GM23338 (cell line): ENCODE measurements at regions not wholly inside any gene's neighbourhood (a gene's known extent, or its start where the extent isn't known, plus 50 kb on each side); places are given as distances from the start of the nearest gene placed in this dataset.

Experiments used
- ATAC-seq: fragments of 200-7000 bp; cut with Tn5 transposase; 3 replicates; pipeline ENCODE4 v1.9.1; 2020
- DNase-seq: peaks from one replicate; pipeline ENCODE4 v3.0.0-alpha.2; 2015; ENCODE audit warnings: low spot score
- H2AFZ ChIP-seq: fragments of 200-600 bp; sonication (generic); 2 replicates; pipeline ENCODE4 v1.8.0; 2016; ENCODE audit warnings: antibody characterized with exemption, mild to moderate bottlenecking, moderate library complexity
- H3F3A ChIP-seq: fragments of 200-600 bp; sonication (generic); replicated peaks from 2 replicates; pipeline ENCODE4 v1.8.0; 2017; ENCODE audit warnings: antibody characterized with exemption, mixed run types, low read depth
- H3K27ac ChIP-seq: fragments of 200-600 bp; sonication (generic); 2 replicates; pipeline ENCODE4 v1.6.1; 2016; ENCODE audit warnings: low read depth
- H3K27me3 ChIP-seq: fragments of 200-600 bp; sonication (generic); 2 replicates; pipeline ENCODE4 v1.8.0; 2016; ENCODE audit warnings: mild to moderate bottlenecking, mixed run types, moderate library complexity; ENCODE audit not compliant: insufficient read depth
- H3K36me3 ChIP-seq: fragments of 200-600 bp; sonication (generic); 2 replicates; pipeline ENCODE4 v1.8.0; 2016; ENCODE audit warnings: mild to moderate bottlenecking; ENCODE audit not compliant: insufficient read depth
- H3K4me1 ChIP-seq: fragments of 200-600 bp; sonication (generic); 2 replicates; pipeline ENCODE4 v1.8.0; 2016; ENCODE audit warnings: mild to moderate bottlenecking, moderate library complexity; ENCODE audit not compliant: insufficient read depth
- H3K4me2 ChIP-seq: fragments of 200-600 bp; sonication (generic); 2 replicates; pipeline ENCODE4 v1.7.1; 2017; ENCODE audit warnings: mixed run types
- H3K4me3 ChIP-seq: fragments of 200-600 bp; sonication (generic); 2 replicates; pipeline ENCODE4 v1.6.1; 2016; ENCODE audit warnings: mixed run types
- H3K79me2 ChIP-seq: fragments of 200-600 bp; sonication (generic); replicated peaks from 2 replicates; pipeline ENCODE4 v1.8.0; 2017; ENCODE audit warnings: mild to moderate bottlenecking; ENCODE audit not compliant: insufficient read depth
- H3K9me2 ChIP-seq: fragments of 200-600 bp; sonication (generic); 2 replicates; pipeline ENCODE4 v1.8.0; 2017; ENCODE audit not compliant: insufficient read depth
- H4K20me1 ChIP-seq: fragments of 200-600 bp; sonication (generic); replicated peaks from 2 replicates; pipeline ENCODE4 v1.8.0; 2017; ENCODE audit warnings: mild to moderate bottlenecking; ENCODE audit not compliant: insufficient read depth
- H3K27ac Mint-ChIP-seq: 2 replicates; pipeline ENCODE4 v1.8.0; 2020; ENCODE audit warnings: inconsistent platforms, mild to moderate bottlenecking, moderate library complexity, mixed read lengths
- H3K27me3 Mint-ChIP-seq: 3 replicates; pipeline ENCODE4 v1.8.0; 2022; ENCODE audit warnings: low read depth, mild to moderate bottlenecking, moderate library complexity, mixed read lengths, inconsistent platforms; ENCODE audit not compliant: insufficient read depth, poor library complexity
- H3K36me3 Mint-ChIP-seq: 3 replicates; pipeline ENCODE4 v1.8.0; 2021; ENCODE audit warnings: low read depth, mild to moderate bottlenecking, inconsistent platforms, moderate library complexity, mixed read lengths
- H3K4me1 Mint-ChIP-seq: 3 replicates; pipeline ENCODE4 v1.8.0; 2020; ENCODE audit warnings: mild to moderate bottlenecking, inconsistent platforms, mixed read lengths
- H3K4me3 Mint-ChIP-seq: 3 replicates; pipeline ENCODE4 v1.8.0; 2021; ENCODE audit warnings: moderate library complexity, mild to moderate bottlenecking, inconsistent platforms, mixed read lengths
- H3K9me3 Mint-ChIP-seq: 3 replicates; pipeline ENCODE4 v1.8.0; 2020; ENCODE audit warnings: moderate library complexity, mild to moderate bottlenecking, inconsistent platforms, mixed read lengths
- CREB1 ChIP-seq: fragments of 250-450 bp; sonication (Bioruptor Pico); IDR thresholded peaks from 2 replicates; pipeline ENCODE4 v1.5.0; 2020; ENCODE audit warnings: low read depth, mild to moderate bottlenecking, moderate library complexity
- EZH2phosphoT487 ChIP-seq: fragments of 200-600 bp; sonication (generic); IDR thresholded peaks from one replicate; pipeline ENCODE4 v1.8.1; 2018; ENCODE audit warnings: antibody characterized with exemption; ENCODE audit not compliant: unreplicated experiment
- JUNB ChIP-seq: IDR thresholded peaks from one replicate; pipeline ENCODE4 v1.6.1; 2016; ENCODE audit warnings: antibody characterized with exemption; ENCODE audit not compliant: unreplicated experiment
- NANOG ChIP-seq: IDR thresholded peaks from 2 replicates; pipeline ENCODE4 v1.6.1; 2016; ENCODE audit warnings: antibody characterized with exemption, borderline replicate concordance
- POLR2AphosphoS5 ChIP-seq: IDR thresholded peaks from 2 replicates; pipeline ENCODE4 v1.6.1; 2016; ENCODE audit warnings: antibody characterized with exemption, low read depth
- STAT1 ChIP-seq: IDR thresholded peaks from one replicate; pipeline ENCODE4 v1.6.1; 2016; ENCODE audit warnings: antibody characterized with exemption; ENCODE audit not compliant: unreplicated experiment
- ZNF114 ChIP-seq: fragments of 250-450 bp; sonication (Bioruptor Pico); IDR thresholded peaks from 2 replicates; pipeline ENCODE4 v1.5.0; 2020; ENCODE audit warnings: mild to moderate bottlenecking, moderate library complexity
- ZNF331 ChIP-seq: fragments of 250-450 bp; sonication (Bioruptor Pico); IDR thresholded peaks from 2 replicates; pipeline ENCODE4 v1.5.0; 2020; ENCODE audit warnings: low read depth, mild to moderate bottlenecking, moderate library complexity
- TF ChIP-seq, protein P1 (sequence below): IDR thresholded peaks from one replicate; pipeline ENCODE4 v1.6.1; 2018; ENCODE audit warnings: antibody characterized with exemption; ENCODE audit not compliant: unreplicated experiment
- TF ChIP-seq, protein P2 (sequence below): fragments of 250-450 bp; sonication (Bioruptor Pico); IDR thresholded peaks from 2 replicates; pipeline ENCODE4 v1.5.0; 2020; ENCODE audit warnings: mild to moderate bottlenecking, moderate library complexity
- TF ChIP-seq, protein P3 (sequence below), 2 experiments: fragments of 200-600 bp in 1 of 2; sonication (generic) in 1 of 2; conservative IDR thresholded peaks; 2 replicates each; pipeline versions ENCODE4 v1.5.1 to v1.6.1; 2016 to 2017; ENCODE audit warnings: antibody characterized with exemption in 2 of 2, low read depth in 2 of 2, mild to moderate bottlenecking in 2 of 2, moderate library complexity in 1 of 2

DNA sequence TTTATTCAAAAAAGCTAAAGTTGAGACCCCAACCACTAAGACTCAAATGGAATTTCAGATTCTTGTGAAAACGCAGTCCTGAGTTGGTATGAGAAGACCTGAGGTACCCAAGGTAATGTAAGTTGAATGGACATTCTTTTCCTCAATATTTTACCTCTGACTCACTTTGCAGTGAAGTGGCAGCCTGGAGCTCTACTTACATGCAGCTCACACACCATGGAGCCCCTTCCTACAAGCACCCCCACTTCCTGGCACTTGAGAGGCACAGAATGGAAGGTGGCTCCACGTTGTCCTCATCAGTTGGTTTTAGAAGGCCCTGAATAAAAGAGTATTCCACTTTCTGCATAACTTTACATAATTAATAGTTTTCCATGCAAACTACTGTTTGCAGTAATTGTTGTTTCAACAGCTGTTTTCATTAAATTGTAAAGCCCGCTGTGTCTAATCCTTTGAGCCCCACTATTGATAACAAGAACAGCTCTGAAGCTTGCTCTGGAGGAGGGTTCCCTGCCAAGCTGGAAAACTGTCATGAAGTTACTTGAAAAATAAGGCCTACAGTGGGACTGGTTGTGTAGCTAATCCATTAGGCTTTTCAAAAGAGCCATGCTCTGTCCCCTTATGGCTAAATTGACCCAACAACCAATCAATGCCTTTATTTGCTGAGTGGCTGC is 102.2 kb upstream of the SPATA31D4 start:
- TF ChIP-seq EZH2phosphoT487, result no peak
- ATAC-seq (no peak), DNase-seq (no peak)
- no peak overlapping the region for H3K27ac Mint-ChIP-seq
- peaks cover 30% of the 10 kb centered on the region for H3K4me1 ChIP-seq
- no peaks in the 10 kb centered on the region for H3K9me3 Mint-ChIP-seq
- no peak overlapping the region for H3K27ac ChIP-seq
- H3K4me3 ChIP-seq, result no peak overlapping the region
- H2AFZ ChIP-seq, result no peak overlapping the region
- no peaks in the 10 kb centered on the region for H3K36me3 ChIP-seq
- H3K27me3 ChIP-seq, result no peaks in the 10 kb centered on the region
- peaks cover 35% of the 10 kb centered on the region for H3K4me1 Mint-ChIP-seq
- no peak overlapping the region for H3K4me3 Mint-ChIP-seq
- no peaks in the 10 kb centered on the region for H3K27me3 Mint-ChIP-seq
- no peaks in the 10 kb centered on the region for H3K79me2 ChIP-seq
- no peaks in the 10 kb centered on the region for H4K20me1 ChIP-seq
- no peak overlapping the region for H3K4me2 ChIP-seq
- H3K9me2 ChIP-seq, result no peaks in the 10 kb centered on the region
- no peaks in the 10 kb centered on the region for H3F3A ChIP-seq
- H3K36me3 Mint-ChIP-seq, result no peaks in the 10 kb centered on the region

DNA sequence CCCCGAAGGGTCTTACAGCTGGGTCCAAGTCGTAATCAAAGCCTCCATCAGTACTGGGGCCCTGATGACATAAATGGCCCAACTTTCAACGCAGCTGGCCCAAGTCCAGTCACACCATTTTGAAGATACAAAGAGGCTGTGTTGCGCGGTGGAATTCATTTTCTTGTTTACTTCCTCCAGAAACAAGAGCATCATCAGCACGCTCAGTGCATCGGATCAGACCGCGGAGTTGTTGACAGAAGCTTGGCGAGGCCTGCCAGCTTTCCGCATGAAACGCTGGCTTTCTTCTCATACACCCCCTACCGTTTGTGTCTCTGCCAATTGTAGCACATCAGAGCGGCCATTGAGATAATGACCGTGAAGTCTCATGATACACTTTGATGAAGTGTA is 101.7 kb upstream of the SPATA31D4 start:
- Histone ChIP-seq H2AFZ (peak overlapping the region; percentile 81; the same call in 1 of the 2 replicates), H3K27me3 (no peaks in the 10 kb centered on the region)
- no peak for TF ChIP-seq NANOG
- no peak for TF ChIP-seq POLR2AphosphoS5
- no peak for TF ChIP-seq ZNF331 (CRISPR knock-in tag)
- TF ChIP-seq JUNB, result no peak
- no peak for TF ChIP-seq STAT1
- TF ChIP-seq, protein P1, sequence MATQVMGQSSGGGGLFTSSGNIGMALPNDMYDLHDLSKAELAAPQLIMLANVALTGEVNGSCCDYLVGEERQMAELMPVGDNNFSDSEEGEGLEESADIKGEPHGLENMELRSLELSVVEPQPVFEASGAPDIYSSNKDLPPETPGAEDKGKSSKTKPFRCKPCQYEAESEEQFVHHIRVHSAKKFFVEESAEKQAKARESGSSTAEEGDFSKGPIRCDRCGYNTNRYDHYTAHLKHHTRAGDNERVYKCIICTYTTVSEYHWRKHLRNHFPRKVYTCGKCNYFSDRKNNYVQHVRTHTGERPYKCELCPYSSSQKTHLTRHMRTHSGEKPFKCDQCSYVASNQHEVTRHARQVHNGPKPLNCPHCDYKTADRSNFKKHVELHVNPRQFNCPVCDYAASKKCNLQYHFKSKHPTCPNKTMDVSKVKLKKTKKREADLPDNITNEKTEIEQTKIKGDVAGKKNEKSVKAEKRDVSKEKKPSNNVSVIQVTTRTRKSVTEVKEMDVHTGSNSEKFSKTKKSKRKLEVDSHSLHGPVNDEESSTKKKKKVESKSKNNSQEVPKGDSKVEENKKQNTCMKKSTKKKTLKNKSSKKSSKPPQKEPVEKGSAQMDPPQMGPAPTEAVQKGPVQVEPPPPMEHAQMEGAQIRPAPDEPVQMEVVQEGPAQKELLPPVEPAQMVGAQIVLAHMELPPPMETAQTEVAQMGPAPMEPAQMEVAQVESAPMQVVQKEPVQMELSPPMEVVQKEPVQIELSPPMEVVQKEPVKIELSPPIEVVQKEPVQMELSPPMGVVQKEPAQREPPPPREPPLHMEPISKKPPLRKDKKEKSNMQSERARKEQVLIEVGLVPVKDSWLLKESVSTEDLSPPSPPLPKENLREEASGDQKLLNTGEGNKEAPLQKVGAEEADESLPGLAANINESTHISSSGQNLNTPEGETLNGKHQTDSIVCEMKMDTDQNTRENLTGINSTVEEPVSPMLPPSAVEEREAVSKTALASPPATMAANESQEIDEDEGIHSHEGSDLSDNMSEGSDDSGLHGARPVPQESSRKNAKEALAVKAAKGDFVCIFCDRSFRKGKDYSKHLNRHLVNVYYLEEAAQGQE, result no peak
- TF ChIP-seq CREB1 (CRISPR knock-in tag), result no peak
- TF ChIP-seq, protein P2, sequence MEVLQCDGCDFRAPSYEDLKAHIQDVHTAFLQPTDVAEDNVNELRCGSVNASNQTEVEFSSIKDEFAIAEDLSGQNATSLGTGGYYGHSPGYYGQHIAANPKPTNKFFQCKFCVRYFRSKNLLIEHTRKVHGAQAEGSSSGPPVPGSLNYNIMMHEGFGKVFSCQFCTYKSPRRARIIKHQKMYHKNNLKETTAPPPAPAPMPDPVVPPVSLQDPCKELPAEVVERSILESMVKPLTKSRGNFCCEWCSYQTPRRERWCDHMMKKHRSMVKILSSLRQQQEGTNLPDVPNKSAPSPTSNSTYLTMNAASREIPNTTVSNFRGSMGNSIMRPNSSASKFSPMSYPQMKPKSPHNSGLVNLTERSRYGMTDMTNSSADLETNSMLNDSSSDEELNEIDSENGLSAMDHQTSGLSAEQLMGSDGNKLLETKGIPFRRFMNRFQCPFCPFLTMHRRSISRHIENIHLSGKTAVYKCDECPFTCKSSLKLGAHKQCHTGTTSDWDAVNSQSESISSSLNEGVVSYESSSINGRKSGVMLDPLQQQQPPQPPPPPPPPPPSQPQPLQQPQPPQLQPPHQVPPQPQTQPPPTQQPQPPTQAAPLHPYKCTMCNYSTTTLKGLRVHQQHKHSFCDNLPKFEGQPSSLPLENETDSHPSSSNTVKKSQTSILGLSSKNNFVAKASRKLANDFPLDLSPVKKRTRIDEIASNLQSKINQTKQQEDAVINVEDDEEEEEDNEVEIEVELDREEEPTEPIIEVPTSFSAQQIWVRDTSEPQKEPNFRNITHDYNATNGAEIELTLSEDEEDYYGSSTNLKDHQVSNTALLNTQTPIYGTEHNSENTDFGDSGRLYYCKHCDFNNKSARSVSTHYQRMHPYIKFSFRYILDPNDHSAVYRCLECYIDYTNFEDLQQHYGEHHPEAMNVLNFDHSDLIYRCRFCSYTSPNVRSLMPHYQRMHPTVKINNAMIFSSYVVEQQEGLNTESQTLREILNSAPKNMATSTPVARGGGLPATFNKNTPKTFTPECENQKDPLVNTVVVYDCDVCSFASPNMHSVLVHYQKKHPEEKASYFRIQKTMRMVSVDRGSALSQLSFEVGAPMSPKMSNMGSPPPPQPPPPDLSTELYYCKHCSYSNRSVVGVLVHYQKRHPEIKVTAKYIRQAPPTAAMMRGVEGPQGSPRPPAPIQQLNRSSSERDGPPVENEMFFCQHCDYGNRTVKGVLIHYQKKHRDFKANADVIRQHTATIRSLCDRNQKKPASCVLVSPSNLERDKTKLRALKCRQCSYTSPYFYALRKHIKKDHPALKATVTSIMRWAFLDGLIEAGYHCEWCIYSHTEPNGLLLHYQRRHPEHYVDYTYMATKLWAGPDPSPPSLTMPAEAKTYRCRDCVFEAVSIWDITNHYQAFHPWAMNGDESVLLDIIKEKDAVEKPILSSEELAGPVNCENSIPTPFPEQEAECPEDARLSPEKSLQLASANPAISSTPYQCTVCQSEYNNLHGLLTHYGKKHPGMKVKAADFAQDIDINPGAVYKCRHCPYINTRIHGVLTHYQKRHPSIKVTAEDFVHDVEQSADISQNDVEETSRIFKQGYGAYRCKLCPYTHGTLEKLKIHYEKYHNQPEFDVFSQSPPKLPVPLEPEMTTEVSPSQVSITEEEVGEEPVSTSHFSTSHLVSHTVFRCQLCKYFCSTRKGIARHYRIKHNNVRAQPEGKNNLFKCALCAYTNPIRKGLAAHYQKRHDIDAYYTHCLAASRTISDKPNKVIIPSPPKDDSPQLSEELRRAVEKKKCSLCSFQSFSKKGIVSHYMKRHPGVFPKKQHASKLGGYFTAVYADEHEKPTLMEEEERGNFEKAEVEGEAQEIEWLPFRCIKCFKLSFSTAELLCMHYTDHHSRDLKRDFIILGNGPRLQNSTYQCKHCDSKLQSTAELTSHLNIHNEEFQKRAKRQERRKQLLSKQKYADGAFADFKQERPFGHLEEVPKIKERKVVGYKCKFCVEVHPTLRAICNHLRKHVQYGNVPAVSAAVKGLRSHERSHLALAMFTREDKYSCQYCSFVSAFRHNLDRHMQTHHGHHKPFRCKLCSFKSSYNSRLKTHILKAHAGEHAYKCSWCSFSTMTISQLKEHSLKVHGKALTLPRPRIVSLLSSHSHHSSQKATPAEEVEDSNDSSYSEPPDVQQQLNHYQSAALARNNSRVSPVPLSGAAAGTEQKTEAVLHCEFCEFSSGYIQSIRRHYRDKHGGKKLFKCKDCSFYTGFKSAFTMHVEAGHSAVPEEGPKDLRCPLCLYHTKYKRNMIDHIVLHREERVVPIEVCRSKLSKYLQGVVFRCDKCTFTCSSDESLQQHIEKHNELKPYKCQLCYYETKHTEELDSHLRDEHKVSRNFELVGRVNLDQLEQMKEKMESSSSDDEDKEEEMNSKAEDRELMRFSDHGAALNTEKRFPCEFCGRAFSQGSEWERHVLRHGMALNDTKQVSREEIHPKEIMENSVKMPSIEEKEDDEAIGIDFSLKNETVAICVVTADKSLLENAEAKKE, result no peak
- TF ChIP-seq, protein P3, sequence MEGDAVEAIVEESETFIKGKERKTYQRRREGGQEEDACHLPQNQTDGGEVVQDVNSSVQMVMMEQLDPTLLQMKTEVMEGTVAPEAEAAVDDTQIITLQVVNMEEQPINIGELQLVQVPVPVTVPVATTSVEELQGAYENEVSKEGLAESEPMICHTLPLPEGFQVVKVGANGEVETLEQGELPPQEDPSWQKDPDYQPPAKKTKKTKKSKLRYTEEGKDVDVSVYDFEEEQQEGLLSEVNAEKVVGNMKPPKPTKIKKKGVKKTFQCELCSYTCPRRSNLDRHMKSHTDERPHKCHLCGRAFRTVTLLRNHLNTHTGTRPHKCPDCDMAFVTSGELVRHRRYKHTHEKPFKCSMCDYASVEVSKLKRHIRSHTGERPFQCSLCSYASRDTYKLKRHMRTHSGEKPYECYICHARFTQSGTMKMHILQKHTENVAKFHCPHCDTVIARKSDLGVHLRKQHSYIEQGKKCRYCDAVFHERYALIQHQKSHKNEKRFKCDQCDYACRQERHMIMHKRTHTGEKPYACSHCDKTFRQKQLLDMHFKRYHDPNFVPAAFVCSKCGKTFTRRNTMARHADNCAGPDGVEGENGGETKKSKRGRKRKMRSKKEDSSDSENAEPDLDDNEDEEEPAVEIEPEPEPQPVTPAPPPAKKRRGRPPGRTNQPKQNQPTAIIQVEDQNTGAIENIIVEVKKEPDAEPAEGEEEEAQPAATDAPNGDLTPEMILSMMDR (conservative IDR thresholded peaks at IDR 0.05; ENCODE audit: low read depth in 2 of 2), result no peak
- no peak for TF ChIP-seq ZNF114 (CRISPR knock-in tag)
- TF ChIP-seq EZH2phosphoT487, result no peak

More for the DNA sequence above, 101.7 kb upstream of the SPATA31D4 start:
- Mint-ChIP-seq H3K27ac (no peak overlapping the region; the same call in 1 of the 2 replicates), H3K4me3 (no peak overlapping the region), H3K27me3 (no peaks in the 10 kb centered on the region), H3K36me3 (no peaks in the 10 kb centered on the region), H3K9me3 (no peaks in the 10 kb centered on the region), H3K4me1 (peaks cover 34% of the 10 kb centered on the region)
- no peaks in the 10 kb centered on the region for H3K79me2 ChIP-seq
- H3K4me2 ChIP-seq, result no peak overlapping the region
- no peaks in the 10 kb centered on the region for H3K9me2 ChIP-seq
- H3K36me3 ChIP-seq, result no peaks in the 10 kb centered on the region
- ATAC-seq (no peak), DNase-seq (no peak)
- no peaks in the 10 kb centered on the region for H4K20me1 ChIP-seq
- H3K4me1 ChIP-seq, result peaks cover 30% of the 10 kb centered on the region
- H3K27ac ChIP-seq, result no peak overlapping the region
- no peak overlapping the region for H3K4me3 ChIP-seq
- no peaks in the 10 kb centered on the region for H3F3A ChIP-seq
